ENCODE measurements at regions not wholly inside any gene's neighbourhood (a gene's known extent, or its start where the extent isn't known, plus 50 kb on each side); places are given as distances from the start of the nearest gene placed in this dataset.

- ATAC-seq = no peak
- TF ChIP-seq, protein P1, sequence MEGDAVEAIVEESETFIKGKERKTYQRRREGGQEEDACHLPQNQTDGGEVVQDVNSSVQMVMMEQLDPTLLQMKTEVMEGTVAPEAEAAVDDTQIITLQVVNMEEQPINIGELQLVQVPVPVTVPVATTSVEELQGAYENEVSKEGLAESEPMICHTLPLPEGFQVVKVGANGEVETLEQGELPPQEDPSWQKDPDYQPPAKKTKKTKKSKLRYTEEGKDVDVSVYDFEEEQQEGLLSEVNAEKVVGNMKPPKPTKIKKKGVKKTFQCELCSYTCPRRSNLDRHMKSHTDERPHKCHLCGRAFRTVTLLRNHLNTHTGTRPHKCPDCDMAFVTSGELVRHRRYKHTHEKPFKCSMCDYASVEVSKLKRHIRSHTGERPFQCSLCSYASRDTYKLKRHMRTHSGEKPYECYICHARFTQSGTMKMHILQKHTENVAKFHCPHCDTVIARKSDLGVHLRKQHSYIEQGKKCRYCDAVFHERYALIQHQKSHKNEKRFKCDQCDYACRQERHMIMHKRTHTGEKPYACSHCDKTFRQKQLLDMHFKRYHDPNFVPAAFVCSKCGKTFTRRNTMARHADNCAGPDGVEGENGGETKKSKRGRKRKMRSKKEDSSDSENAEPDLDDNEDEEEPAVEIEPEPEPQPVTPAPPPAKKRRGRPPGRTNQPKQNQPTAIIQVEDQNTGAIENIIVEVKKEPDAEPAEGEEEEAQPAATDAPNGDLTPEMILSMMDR (IDR thresholded peaks at IDR 0.05) = no peak
- intact Hi-C loops (cut with DNase I) = loop anchor here in 1 of 10 donors (5.0 kb wide), 1 partner anchor 304 kb away; no protein-coding TSS in a partner anchor
- Histone ChIP-seq H3K9me3 (peaks cover 0 to 11% (median 0%) of the 10 kb centered on the region in 11 donors), H3K27ac (no peak overlapping the region), H3K4me1 (no peaks in the 10 kb centered on the region), H3K4me3 (no peak overlapping the region), H3K27me3 (no peaks in the 10 kb centered on the region), H3K36me3 (no peaks in the 10 kb centered on the region)
- 47 to 63% methylated on average over 4 of the region's 4 CpGs for WGBS, 2 donors
- DNase-seq = no peak
Measured at GRCh38 chr4:67291644-67292043, 253.7 kb downstream of the CENPC start.

DNA sequence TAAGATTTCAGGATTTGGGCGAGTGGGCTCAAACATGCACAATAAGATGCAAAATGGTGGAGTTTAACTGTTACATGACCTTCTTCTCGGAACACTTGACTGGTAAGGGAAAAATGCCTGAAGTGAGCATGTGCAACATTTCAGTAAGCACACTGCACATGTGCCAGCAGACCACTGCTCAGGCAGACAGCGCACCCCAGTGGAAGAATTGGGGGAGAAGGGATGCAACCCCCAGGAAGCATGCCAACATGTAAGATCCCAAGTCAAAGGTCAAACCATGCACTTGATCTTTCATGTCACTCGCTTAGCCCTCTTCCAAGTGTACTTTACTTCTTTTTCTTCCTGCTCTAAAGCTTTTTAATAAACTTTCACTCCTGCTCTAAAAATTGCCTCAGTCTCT is 256.3 kb downstream of the CENPC start:
- DNase-seq (no peak), ATAC-seq (no peak)
- 67 to 69% methylated on average over 4 of the region's 4 CpGs for WGBS, 2 donors
- TF ChIP-seq, protein P1 (IDR thresholded peaks at IDR 0.05) = no peak
- Histone ChIP-seq H3K9me3 (peaks cover 0 to 8% (median 0%) of the 10 kb centered on the region in 11 donors), H3K36me3 (no peaks in the 10 kb centered on the region), H3K4me1 (no peaks in the 10 kb centered on the region), H3K27me3 (no peaks in the 10 kb centered on the region), H3K27ac (no peak overlapping the region), H3K4me3 (no peak overlapping the region)
- intact Hi-C loops (cut with DNase I) = no loop called here

DNA sequence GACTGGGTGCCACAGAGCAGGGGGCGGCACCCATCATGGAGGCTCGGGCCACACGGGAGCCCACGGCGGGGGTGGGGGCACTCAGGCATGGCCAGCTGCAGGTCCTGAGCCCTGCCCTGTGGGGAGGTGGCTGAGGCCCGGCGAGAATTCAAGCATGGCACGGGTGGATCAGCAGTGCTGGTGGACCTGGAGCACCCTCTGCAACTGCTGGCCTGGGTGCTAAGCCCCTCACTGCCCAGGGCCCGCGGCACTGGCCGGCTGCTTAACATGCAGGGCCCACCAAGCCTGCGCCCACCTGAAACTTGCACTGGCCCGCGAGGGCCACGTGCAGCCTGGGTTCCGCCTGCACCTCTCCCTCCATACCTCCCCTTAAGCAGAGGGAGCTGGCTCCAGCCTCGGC is 258.6 kb downstream of the CENPC start:
- Histone ChIP-seq H3K9me3 (peaks cover 0 to 16% (median 0%) of the 10 kb centered on the region in 11 donors), H3K27ac (no peak overlapping the region), H3K4me1 (no peaks in the 10 kb centered on the region), H3K36me3 (no peaks in the 10 kb centered on the region), H3K4me3 (no peak overlapping the region), H3K27me3 (no peaks in the 10 kb centered on the region)
- intact Hi-C loops (cut with DNase I) = no loop called here
- TF ChIP-seq, protein P1 (IDR thresholded peaks at IDR 0.05) = no peak
- ATAC-seq = no peak
- 91 to 96% methylated on average over 17 of the region's 17 CpGs for WGBS, 2 donors
- no peak for DNase-seq

GRCh38 chr4:67282749-67283148 is 262.6 kb downstream of the CENPC start:
- intact Hi-C loops (cut with DNase I) = no loop called here
- H3K27me3 ChIP-seq = no peaks in the 10 kb centered on the region
- H3K36me3 ChIP-seq = no peaks in the 10 kb centered on the region
- H3K4me1 ChIP-seq = no peaks in the 10 kb centered on the region
- no peak overlapping the region for H3K27ac ChIP-seq
- peaks cover 0 to 26% (median 0%) of the 10 kb centered on the region in 11 donors for H3K9me3 ChIP-seq
- no peak for ATAC-seq
- 83 to 90% methylated on average over 13 of the region's 13 CpGs for WGBS, 2 donors
- H3K4me3 ChIP-seq = no peak overlapping the region
- TF ChIP-seq, protein P1 (IDR thresholded peaks at IDR 0.05) = no peak
- DNase-seq = no peak

Data from heart right ventricle (tissue), 16 donors.